ENCODE measurements at regions not wholly inside any gene's neighbourhood (a gene's known extent, or its start where the extent isn't known, plus 50 kb on each side); places are given as distances from the start of the nearest gene placed in this dataset.
"Not testable (repeated sequence)": the region's sequence is repeated elsewhere in the genome, so short reads cannot be mapped to it uniquely, and the experiment has no call there.

GRCh38 chr18:75970212-75970611 is 524.8 kb downstream of the ZNF516 start:
- Histone ChIP-seq H3K27ac (replicated peaks) (no peak overlapping the region), H3K4me3 (replicated peaks; ENCODE audit: insufficient read depth, low read length) (no peak overlapping the region), H3K27me3 (ENCODE audit: insufficient read depth, poor library complexity, severe bottlenecking) (no peaks in the 10 kb centered on the region)
- TF ChIP-seq GABPA (IDR thresholded peaks at IDR 0.05; ENCODE audit: low read depth) (no peak), SPI1 (IDR thresholded peaks at IDR 0.05; ENCODE audit: borderline replicate concordance, low read depth) (no peak), CTCF (IDR thresholded peaks at IDR 0.05; ENCODE audit: insufficient read depth, low read length) (no peak), REST (IDR thresholded peaks at IDR 0.05; ENCODE audit: insufficient replicate concordance, low read depth) (no peak), POLR2AphosphoS5 (IDR thresholded peaks at IDR 0.05; ENCODE audit: low read depth) (no peak)
- no peak for DNase-seq (ENCODE audit: low read depth in 1 of 2, low spot score in 1 of 2)

GRCh38 chr18:75966431-75966830 is 528.6 kb downstream of the ZNF516 start:
- no peak for TF ChIP-seq CTCF (IDR thresholded peaks at IDR 0.05; ENCODE audit: insufficient read depth, low read length)
- TF ChIP-seq SPI1 (IDR thresholded peaks at IDR 0.05; ENCODE audit: borderline replicate concordance, low read depth): no peak
- TF ChIP-seq GABPA (IDR thresholded peaks at IDR 0.05; ENCODE audit: low read depth): no peak
- TF ChIP-seq REST (IDR thresholded peaks at IDR 0.05; ENCODE audit: insufficient replicate concordance, low read depth): no peak
- TF ChIP-seq POLR2AphosphoS5 (IDR thresholded peaks at IDR 0.05; ENCODE audit: low read depth): no peak
- no peak for DNase-seq (ENCODE audit: low read depth in 1 of 2, low spot score in 1 of 2)
- Histone ChIP-seq H3K4me3 (replicated peaks; ENCODE audit: insufficient read depth, low read length) (no peak overlapping the region), H3K27ac (replicated peaks) (no peak overlapping the region), H3K27me3 (ENCODE audit: insufficient read depth, poor library complexity, severe bottlenecking) (no peaks in the 10 kb centered on the region)

GRCh38 chr18:75962036-75962572 is 532.9 kb downstream of the ZNF516 start:
- no peak for DNase-seq (ENCODE audit: low read depth in 1 of 2, low spot score in 1 of 2)
- Histone ChIP-seq H3K27me3 (ENCODE audit: insufficient read depth, poor library complexity, severe bottlenecking) (no peaks in the 10 kb centered on the region), H3K27ac (replicated peaks) (no peak overlapping the region), H3K4me3 (replicated peaks; ENCODE audit: insufficient read depth, low read length) (no peak overlapping the region)
- TF ChIP-seq SPI1 (IDR thresholded peaks at IDR 0.05; ENCODE audit: borderline replicate concordance, low read depth): no peak
- no peak for TF ChIP-seq GABPA (IDR thresholded peaks at IDR 0.05; ENCODE audit: low read depth)
- TF ChIP-seq CTCF (IDR thresholded peaks at IDR 0.05; ENCODE audit: insufficient read depth, low read length): no peak
- TF ChIP-seq POLR2AphosphoS5 (IDR thresholded peaks at IDR 0.05; ENCODE audit: low read depth): no peak
- TF ChIP-seq REST (IDR thresholded peaks at IDR 0.05; ENCODE audit: insufficient replicate concordance, low read depth): no peak

GRCh38 chr18:75960356-75960755 is 532.9 kb upstream of the SMIM21 start:
- H3K27me3 ChIP-seq (ENCODE audit: insufficient read depth, poor library complexity, severe bottlenecking); H3K27ac ChIP-seq (replicated peaks); H3K4me3 ChIP-seq (replicated peaks; ENCODE audit: insufficient read depth, low read length); DNase-seq (ENCODE audit: low read depth in 1 of 2, low spot score in 1 of 2): not testable (repeated sequence)

Data from HL-60 (cell line).